Sigmoid colon (tissue), 4 donors: ENCODE measurements at regions not wholly inside any gene's neighbourhood (a gene's known extent, or its start where the extent isn't known, plus 50 kb on each side); places are given as distances from the start of the nearest gene placed in this dataset.

Experiments
- EP300 ChIP-seq, 4 donors: sonication (generic); formaldehyde crosslinking; IDR thresholded peaks; one replicate each; pipeline ENCODE4 v1.6.1; 2017; ENCODE audit warnings: antibody characterized with exemption in 4 of 4
- POLR2A ChIP-seq, 2 donors: fragments of 450-650 bp; IDR thresholded peaks; one replicate each; pipeline ENCODE4 v1.6.1; 2016; ENCODE audit warnings: antibody characterized with exemption in 2 of 2, mild to moderate bottlenecking in 2 of 2, moderate library complexity in 2 of 2
- POLR2AphosphoS5 ChIP-seq, 4 donors: sonication (generic); formaldehyde crosslinking; IDR thresholded peaks; one replicate each; pipeline ENCODE4 v1.6.1; 2017; ENCODE audit warnings: antibody characterized with exemption in 4 of 4
- TF ChIP-seq, protein P1 (sequence below), 4 experiments: fragments of 450-650 bp in 3 of 4; fragments of 200-600 bp in 1 of 4; IDR thresholded peaks; one replicate each; pipeline ENCODE4 v1.5.1; 2016 to 2019; ENCODE audit warnings: antibody characterized with exemption in 4 of 4, mild to moderate bottlenecking in 3 of 4, moderate library complexity in 2 of 4

- TF ChIP-seq, protein P1, sequence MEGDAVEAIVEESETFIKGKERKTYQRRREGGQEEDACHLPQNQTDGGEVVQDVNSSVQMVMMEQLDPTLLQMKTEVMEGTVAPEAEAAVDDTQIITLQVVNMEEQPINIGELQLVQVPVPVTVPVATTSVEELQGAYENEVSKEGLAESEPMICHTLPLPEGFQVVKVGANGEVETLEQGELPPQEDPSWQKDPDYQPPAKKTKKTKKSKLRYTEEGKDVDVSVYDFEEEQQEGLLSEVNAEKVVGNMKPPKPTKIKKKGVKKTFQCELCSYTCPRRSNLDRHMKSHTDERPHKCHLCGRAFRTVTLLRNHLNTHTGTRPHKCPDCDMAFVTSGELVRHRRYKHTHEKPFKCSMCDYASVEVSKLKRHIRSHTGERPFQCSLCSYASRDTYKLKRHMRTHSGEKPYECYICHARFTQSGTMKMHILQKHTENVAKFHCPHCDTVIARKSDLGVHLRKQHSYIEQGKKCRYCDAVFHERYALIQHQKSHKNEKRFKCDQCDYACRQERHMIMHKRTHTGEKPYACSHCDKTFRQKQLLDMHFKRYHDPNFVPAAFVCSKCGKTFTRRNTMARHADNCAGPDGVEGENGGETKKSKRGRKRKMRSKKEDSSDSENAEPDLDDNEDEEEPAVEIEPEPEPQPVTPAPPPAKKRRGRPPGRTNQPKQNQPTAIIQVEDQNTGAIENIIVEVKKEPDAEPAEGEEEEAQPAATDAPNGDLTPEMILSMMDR (IDR thresholded peaks at IDR 0.05) = no peak
- TF ChIP-seq EP300 (IDR thresholded peaks at IDR 0.05) = no peak
- no peak for TF ChIP-seq POLR2A (IDR thresholded peaks at IDR 0.05)
- TF ChIP-seq POLR2AphosphoS5 (IDR thresholded peaks at IDR 0.05) = no peak
Measured at GRCh38 chr5:58081435-58081834, 378.5 kb downstream of the PLK2 start.
